Keratinocyte (primary cell): ENCODE measurements at regions not wholly inside any gene's neighbourhood (a gene's known extent, or its start where the extent isn't known, plus 50 kb on each side); places are given as distances from the start of the nearest gene placed in this dataset.

ENCODE experiments used
- DNase-seq: peaks from one replicate; pipeline ENCODE4 v3.0.0-alpha.2; 2011; ENCODE audit warnings: low read depth, missing footprints, low spot score
- FAIRE-seq: peaks from 2 replicates; lab custom pipeline; 2011; peaks lifted over from hg19 to GRCh38; lab: Jason Lieb, UNC
- H2AFZ ChIP-seq: 2 replicates; pipeline ENCODE4 v1.6.0; 2012; ENCODE audit warnings: low read length, control low read depth, inconsistent platforms; ENCODE audit not compliant: control insufficient read depth
- H3K27ac ChIP-seq: 2 replicates; pipeline ENCODE4 v1.5.1; 2011; ENCODE audit warnings: low read length; ENCODE audit not compliant: control insufficient read depth, insufficient read depth
- H3K27me3 ChIP-seq: 3 replicates; pipeline ENCODE4 v1.6.0; 2011; ENCODE audit warnings: low read length; ENCODE audit not compliant: control insufficient read depth, insufficient read depth; ENCODE audit errors: extremely low read depth
- H3K36me3 ChIP-seq, 2 experiments: 2 replicates in 1 of 2; 3 replicates in 1 of 2; pipeline ENCODE4 v1.5.1; 2011; ENCODE audit warnings: low read length in 2 of 2, mild to moderate bottlenecking in 1 of 2; ENCODE audit not compliant: control insufficient read depth in 2 of 2, insufficient read depth in 2 of 2; ENCODE audit errors: extremely low read depth in 1 of 2
- H3K4me1 ChIP-seq: 3 replicates; pipeline ENCODE4 v1.5.1; 2011; ENCODE audit warnings: low read length; ENCODE audit not compliant: control insufficient read depth, insufficient read depth; ENCODE audit errors: extremely low read depth
- H3K4me2 ChIP-seq: 3 replicates; pipeline ENCODE4 v1.6.0; 2011; ENCODE audit warnings: low read depth, low read length; ENCODE audit not compliant: control insufficient read depth, insufficient read depth; ENCODE audit errors: extremely low read depth
- H3K4me3 ChIP-seq, 3 experiments: fragments of 200-600 bp in 1 of 3; sonication (generic) in 1 of 3; 2 replicates in 2 of 3; 3 replicates in 1 of 3; pipeline ENCODE4 v1.5.1; 2011 to 2016; ENCODE audit warnings: low read length in 3 of 3, mild to moderate bottlenecking in 3 of 3, control low read depth in 2 of 3, inconsistent platforms in 1 of 3, low read depth in 1 of 3, mixed read lengths in 1 of 3, mixed run types in 1 of 3, moderate library complexity in 1 of 3; ENCODE audit not compliant: control insufficient read depth in 2 of 3, insufficient read depth in 2 of 3; ENCODE audit errors: extremely low read depth in 1 of 3
- H3K79me2 ChIP-seq: 2 replicates; pipeline ENCODE4 v1.6.0; 2012; ENCODE audit warnings: low read length; ENCODE audit not compliant: control insufficient read depth, insufficient read depth
- H3K9ac ChIP-seq: 3 replicates; pipeline ENCODE4 v1.6.0; 2011; ENCODE audit warnings: low read length; ENCODE audit not compliant: control insufficient read depth, insufficient read depth; ENCODE audit errors: extremely low read depth
- H3K9me1 ChIP-seq: 3 replicates; pipeline ENCODE4 v1.6.0; 2011; ENCODE audit warnings: low read length; ENCODE audit not compliant: control insufficient read depth, insufficient read depth; ENCODE audit errors: extremely low read depth
- H3K9me3 ChIP-seq: 2 replicates; pipeline ENCODE4 v1.5.1; 2012; ENCODE audit warnings: low read depth, low read length; ENCODE audit not compliant: control insufficient read depth
- H4K20me1 ChIP-seq: 3 replicates; pipeline ENCODE4 v1.6.0; 2011; ENCODE audit warnings: low read length; ENCODE audit not compliant: control insufficient read depth, insufficient read depth; ENCODE audit errors: extremely low read depth
- CTCF ChIP-seq, 3 experiments: IDR thresholded peaks in 1 of 3; conservative IDR thresholded peaks in 1 of 3; optimal IDR thresholded peaks in 1 of 3; 2 replicates in 2 of 3; 3 replicates in 1 of 3; pipeline versions ENCODE3 to v1.5.1; 2011; ENCODE audit warnings: low read length in 3 of 3, mild to moderate bottlenecking in 3 of 3, moderate library complexity in 2 of 3, control low read depth in 1 of 3, inconsistent platforms in 1 of 3; ENCODE audit not compliant: insufficient read depth in 2 of 3; ENCODE audit errors: extremely low read depth in 1 of 3
- EZH2 ChIP-seq: IDR thresholded peaks from one replicate; pipeline ENCODE4 v1.6.1; 2012; ENCODE audit warnings: inconsistent platforms, mild to moderate bottlenecking, low read length, moderate library complexity
- dilution Hi-C: fragments of 300-500 bp; cut with MboI; formaldehyde crosslinking; loops from one replicate; pipeline ENCODE4 v1.7.0; 2020; ENCODE audit warnings: low sequenced_read_pairs; ENCODE audit not compliant: extremely low pct_ligation_motif_present

GRCh38 chr12:69028941-69029729 is 96.2 kb upstream of the CPM start:
- peak overlapping the region; percentile 68 for H3K4me2 ChIP-seq
- H2AFZ ChIP-seq, result peak overlapping the region; percentile 11
- H4K20me1 ChIP-seq, result no peaks in the 10 kb centered on the region
- H3K79me2 ChIP-seq, result no peaks in the 10 kb centered on the region
- H3K9ac ChIP-seq, result peak overlapping the region; percentile 16
- H3K27ac ChIP-seq, result peak overlapping the region; percentile 56
- H3K36me3 ChIP-seq, result no peaks in the 10 kb centered on the region
- no peaks in the 10 kb centered on the region for H3K27me3 ChIP-seq
- H3K9me3 ChIP-seq, result no peaks in the 10 kb centered on the region
- peak; percentile 32 for FAIRE-seq
- peak overlapping the region in 1 of 3 experiments; percentile 26 for H3K4me3 ChIP-seq
- TF ChIP-seq EZH2 (no peak), CTCF (optimal IDR thresholded peaks at IDR 0.05 in 1 of 3, IDR thresholded peaks at IDR 0.05 in 1 of 3, conservative IDR thresholded peaks at IDR 0.05 in 1 of 3; ENCODE audit: extremely low read depth in 1 of 3, insufficient read depth in 2 of 3, low read length in 3 of 3) (no peak)
- no peaks in the 10 kb centered on the region for H3K9me1 ChIP-seq
- H3K4me1 ChIP-seq, result peaks cover 35% of the 10 kb centered on the region
- DNase-seq, result no peak
- dilution Hi-C loops, result no loop called here

- no peak for TF ChIP-seq EZH2
- TF ChIP-seq CTCF (optimal IDR thresholded peaks at IDR 0.05 in 1 of 3, IDR thresholded peaks at IDR 0.05 in 1 of 3, conservative IDR thresholded peaks at IDR 0.05 in 1 of 3; ENCODE audit: extremely low read depth in 1 of 3, insufficient read depth in 2 of 3, low read length in 3 of 3), result no peak
- dilution Hi-C loops, result no loop called here
- H3K4me1 ChIP-seq, result peaks cover 28% of the 10 kb centered on the region
- H3K27ac ChIP-seq, result no peak overlapping the region
- H3K9me1 ChIP-seq, result no peaks in the 10 kb centered on the region
- DNase-seq (no peak), FAIRE-seq (no peak)
- H3K36me3 ChIP-seq, result no peaks in the 10 kb centered on the region
- H4K20me1 ChIP-seq, result no peaks in the 10 kb centered on the region
- H3K27me3 ChIP-seq, result no peaks in the 10 kb centered on the region
- no peak overlapping the region for H3K9ac ChIP-seq
- H2AFZ ChIP-seq, result no peak overlapping the region
- no peaks in the 10 kb centered on the region for H3K9me3 ChIP-seq
- no peak overlapping the region for H3K4me2 ChIP-seq
- H3K79me2 ChIP-seq, result no peaks in the 10 kb centered on the region
- no peak overlapping the region for H3K4me3 ChIP-seq
Observed at GRCh38 chr12:69030321-69030720, 97.3 kb upstream of the CPM start.
